AG04450 (cell line): ENCODE measurements at regions not wholly inside any gene's neighbourhood (a gene's known extent, or its start where the extent isn't known, plus 50 kb on each side); places are given as distances from the start of the nearest gene placed in this dataset.

Experiments used
- CTCF ChIA-PET: fragments of 300-600, 350-600 bp; formaldehyde crosslinking; extraction: SDS; loops from one replicate; lab custom pipeline; 2022; ENCODE audit warnings: antibody characterized with exemption, inconsistent platforms; lab: Charles Lee
- POLR2A ChIA-PET: fragments of 350-600 bp; formaldehyde crosslinking; extraction: SDS; loops from one replicate; lab custom pipeline; 2021; ENCODE audit warnings: antibody characterized with exemption, inconsistent platforms; lab: Yijun Ruan, JAX
- DNase-seq: peaks from one replicate; pipeline ENCODE4 v3.0.0-alpha.2; 2011; ENCODE audit warnings: low read depth, low spot score
- H3K27ac ChIP-seq: one replicate; pipeline ENCODE4 v1.5.1; 2012; ENCODE audit warnings: low read depth, low read length, control low read depth
- H3K27me3 ChIP-seq: one replicate; pipeline ENCODE4 v1.6.0; 2012; ENCODE audit warnings: low read length; ENCODE audit not compliant: control insufficient read depth, insufficient read depth
- H3K4me3 ChIP-seq: 2 replicates; pipeline ENCODE4 v1.5.1; 2011; ENCODE audit warnings: mild to moderate bottlenecking, low read depth, low read length, control low read depth
- H3K9me3 ChIP-seq: 2 replicates; pipeline ENCODE4 v1.5.1; 2012; ENCODE audit warnings: low read length; ENCODE audit not compliant: control insufficient read depth, insufficient read depth
- CTCF ChIP-seq: IDR thresholded peaks from 2 replicates; pipeline ENCODE4 v1.5.1; 2011; ENCODE audit warnings: low read depth, low read length, control low read depth, inconsistent platforms

GRCh38 chr2:4715065-4715464, 977.1 kb upstream of the SOX11 start:
- Histone ChIP-seq H3K27ac (no peak overlapping the region), H3K9me3 (peaks cover 4% of the 10 kb centered on the region; the same call in 1 of the 2 replicates), H3K27me3 (no peaks in the 10 kb centered on the region), H3K4me3 (no peak overlapping the region)
- CTCF ChIA-PET, result no interaction called here
- POLR2A ChIA-PET, result no interaction called here
- no peak for TF ChIP-seq CTCF
- no peak for DNase-seq

GRCh38 chr2:4718777-4719176, 973.4 kb upstream of the SOX11 start:
- Histone ChIP-seq H3K4me3 (no peak overlapping the region), H3K27me3 (no peaks in the 10 kb centered on the region), H3K27ac (no peak overlapping the region), H3K9me3 (peaks cover 4% of the 10 kb centered on the region; the same call in 1 of the 2 replicates)
- TF ChIP-seq CTCF, result no peak
- CTCF ChIA-PET, result no interaction called here
- POLR2A ChIA-PET, result no interaction called here
- DNase-seq, result no peak

- no peak for DNase-seq
- TF ChIP-seq CTCF, result no peak
- ChIA-PET POLR2A (no interaction called here), CTCF (no interaction called here)
- Histone ChIP-seq H3K27me3 (no peaks in the 10 kb centered on the region), H3K27ac (no peak overlapping the region), H3K9me3 (peaks cover 15% of the 10 kb centered on the region), H3K4me3 (no peak overlapping the region)
Observed at GRCh38 chr2:4725618-4726017, 966.6 kb upstream of the SOX11 start.

- H3K9me3 ChIP-seq, result peaks cover 7% of the 10 kb centered on the region
- no peak for TF ChIP-seq CTCF
- H3K27me3 ChIP-seq, result no peaks in the 10 kb centered on the region
- no peak overlapping the region for H3K4me3 ChIP-seq
- DNase-seq, result no peak
- no peak overlapping the region for H3K27ac ChIP-seq
- ChIA-PET CTCF (no interaction called here), POLR2A (no interaction called here)
Observed at GRCh38 chr2:4732560-4732959, 959.6 kb upstream of the SOX11 start.

- Histone ChIP-seq H3K4me3 (no peak overlapping the region), H3K27ac (no peak overlapping the region), H3K27me3 (no peaks in the 10 kb centered on the region), H3K9me3 (peaks cover 26% of the 10 kb centered on the region)
- CTCF ChIA-PET, result no interaction called here
- TF ChIP-seq CTCF, result no peak
- POLR2A ChIA-PET, result no interaction called here
- no peak for DNase-seq
Observed at GRCh38 chr2:4745056-4745991, 946.9 kb upstream of the SOX11 start.
